Nephron (organoid): ENCODE measurements at regions not wholly inside any gene's neighbourhood (a gene's known extent, or its start where the extent isn't known, plus 50 kb on each side); places are given as distances from the start of the nearest gene placed in this dataset.
"Not testable (repeated sequence)": the region's sequence is repeated elsewhere in the genome, so short reads cannot be mapped to it uniquely, and the experiment has no call there.

Experiments used
- H3K27ac Mint-ChIP-seq, 3 experiments: 2 replicates each; pipeline ENCODE4 v1.8.0; 2020; ENCODE audit warnings: mixed read lengths in 3 of 3, mild to moderate bottlenecking in 2 of 3, moderate library complexity in 1 of 3
- H3K27me3 Mint-ChIP-seq: 2 replicates; pipeline ENCODE4 v1.8.0; 2021; ENCODE audit warnings: low read depth, mild to moderate bottlenecking, moderate library complexity, mixed read lengths
- H3K36me3 Mint-ChIP-seq: 2 replicates; pipeline ENCODE4 v1.8.0; 2020; ENCODE audit warnings: low read depth, mixed read lengths
- H3K4me1 Mint-ChIP-seq: 2 replicates; pipeline ENCODE4 v1.8.0; 2020; ENCODE audit warnings: mixed read lengths
- H3K4me3 Mint-ChIP-seq, 3 experiments: 2 replicates each; pipeline ENCODE4 v1.8.0; 2020; ENCODE audit warnings: mild to moderate bottlenecking in 3 of 3, mixed read lengths in 3 of 3, moderate library complexity in 2 of 3
- H3K9me3 Mint-ChIP-seq: 2 replicates; pipeline ENCODE4 v1.8.0; 2020; ENCODE audit warnings: mixed read lengths
- TF ChIP-seq, protein P1 (sequence below), 3 experiments: fragments of 200-600 bp; sonication (generic); IDR thresholded peaks; one replicate each; pipeline ENCODE4 v1.5.0; 2021; ENCODE audit warnings: antibody characterized with exemption in 3 of 3; ENCODE audit not compliant: unreplicated experiment in 3 of 3

DNA sequence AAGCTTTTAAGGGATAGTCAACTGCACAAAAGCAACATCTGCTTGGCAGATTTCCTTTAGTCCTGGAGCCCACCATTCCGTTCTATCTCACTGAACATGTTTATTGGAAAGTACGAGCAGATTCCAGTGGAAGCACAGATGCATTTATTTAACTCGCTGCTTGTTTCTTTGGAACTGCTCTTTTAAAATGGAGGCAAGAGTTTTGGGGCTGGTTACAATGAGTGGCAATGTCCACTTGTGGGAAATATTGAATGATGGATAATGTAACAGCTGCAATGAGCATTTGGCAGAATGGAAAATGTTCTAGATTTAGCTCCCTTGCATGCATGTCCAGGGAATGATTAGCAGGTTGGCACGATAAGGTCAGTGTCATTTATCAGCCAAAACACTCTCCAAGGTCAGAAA is 163.0 kb downstream of the ATP23 start:
- Mint-ChIP-seq H3K36me3 (no peaks in the 10 kb centered on the region), H3K4me3 (no peak overlapping the region), H3K9me3 (peaks cover 9% of the 10 kb centered on the region), H3K4me1 (peaks cover 5% of the 10 kb centered on the region), H3K27me3 (no peaks in the 10 kb centered on the region), H3K27ac (peak overlapping the region in 1 of 3 experiments; percentile 21)
- TF ChIP-seq, protein P1, sequence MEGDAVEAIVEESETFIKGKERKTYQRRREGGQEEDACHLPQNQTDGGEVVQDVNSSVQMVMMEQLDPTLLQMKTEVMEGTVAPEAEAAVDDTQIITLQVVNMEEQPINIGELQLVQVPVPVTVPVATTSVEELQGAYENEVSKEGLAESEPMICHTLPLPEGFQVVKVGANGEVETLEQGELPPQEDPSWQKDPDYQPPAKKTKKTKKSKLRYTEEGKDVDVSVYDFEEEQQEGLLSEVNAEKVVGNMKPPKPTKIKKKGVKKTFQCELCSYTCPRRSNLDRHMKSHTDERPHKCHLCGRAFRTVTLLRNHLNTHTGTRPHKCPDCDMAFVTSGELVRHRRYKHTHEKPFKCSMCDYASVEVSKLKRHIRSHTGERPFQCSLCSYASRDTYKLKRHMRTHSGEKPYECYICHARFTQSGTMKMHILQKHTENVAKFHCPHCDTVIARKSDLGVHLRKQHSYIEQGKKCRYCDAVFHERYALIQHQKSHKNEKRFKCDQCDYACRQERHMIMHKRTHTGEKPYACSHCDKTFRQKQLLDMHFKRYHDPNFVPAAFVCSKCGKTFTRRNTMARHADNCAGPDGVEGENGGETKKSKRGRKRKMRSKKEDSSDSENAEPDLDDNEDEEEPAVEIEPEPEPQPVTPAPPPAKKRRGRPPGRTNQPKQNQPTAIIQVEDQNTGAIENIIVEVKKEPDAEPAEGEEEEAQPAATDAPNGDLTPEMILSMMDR (IDR thresholded peaks at IDR 0.05; ENCODE audit: unreplicated experiment in 3 of 3), result no peak

DNA sequence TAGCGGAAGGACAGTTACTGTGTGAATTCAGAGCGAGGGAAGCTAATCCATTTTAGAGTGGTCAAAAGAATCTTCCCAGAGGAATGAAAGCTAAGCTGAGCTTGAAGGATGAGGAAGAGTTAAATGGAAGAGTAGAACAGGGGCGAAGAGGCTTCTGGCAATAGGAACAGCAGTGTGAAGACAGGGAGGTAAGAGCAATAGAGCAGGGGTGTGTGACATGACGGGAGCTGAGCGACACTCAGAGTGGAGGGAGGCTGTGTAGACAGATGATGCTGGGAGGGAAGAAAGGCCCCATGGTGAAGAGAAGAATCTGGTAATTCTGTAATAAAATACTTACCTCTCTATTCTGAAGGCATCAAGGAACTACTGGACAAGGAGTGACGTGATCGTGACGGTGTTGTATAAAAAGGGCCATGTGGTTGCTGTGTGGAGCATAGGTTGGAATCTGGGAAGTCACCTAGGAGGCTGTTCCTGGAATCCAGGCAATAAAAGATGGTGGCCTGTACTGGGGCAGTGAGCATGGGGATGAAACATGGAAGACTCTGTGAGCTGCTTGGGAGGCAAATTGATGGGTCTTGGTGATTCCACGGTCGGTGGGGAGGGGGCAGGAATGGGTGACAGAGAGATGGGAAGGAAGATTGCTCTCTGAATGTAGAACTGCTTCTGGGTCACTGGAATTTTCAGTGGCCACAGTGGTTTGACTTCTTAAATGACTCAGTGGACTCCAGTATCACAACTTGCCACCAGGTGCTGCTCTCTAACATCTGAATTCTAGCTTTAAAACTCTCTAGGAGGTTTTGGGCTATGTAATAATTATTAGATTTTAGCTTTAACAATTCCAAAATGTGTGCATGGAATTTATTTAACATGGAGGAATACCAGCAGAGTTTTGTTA is 164.1 kb downstream of the ATP23 start:
- Mint-ChIP-seq H3K9me3 (peaks cover 9% of the 10 kb centered on the region), H3K27me3 (no peaks in the 10 kb centered on the region), H3K27ac (no peak overlapping the region), H3K36me3 (no peaks in the 10 kb centered on the region), H3K4me3 (no peak overlapping the region), H3K4me1 (peaks cover 5% of the 10 kb centered on the region)
- TF ChIP-seq, protein P1 (IDR thresholded peaks at IDR 0.05; ENCODE audit: unreplicated experiment in 3 of 3), result peak in 2 of 3 experiments; percentile 15 to 18

GRCh38 chr12:58106195-58106594 is 164.8 kb downstream of the ATP23 start:
- H3K27me3 Mint-ChIP-seq, result no peaks in the 10 kb centered on the region
- no peak overlapping the region for H3K27ac Mint-ChIP-seq
- H3K9me3 Mint-ChIP-seq, result peaks cover 8% of the 10 kb centered on the region
- TF ChIP-seq, protein P1 (IDR thresholded peaks at IDR 0.05; ENCODE audit: unreplicated experiment in 3 of 3), result no peak
- H3K4me3 Mint-ChIP-seq, result no peak overlapping the region
- H3K36me3 Mint-ChIP-seq, result no peaks in the 10 kb centered on the region
- peaks cover 5% of the 10 kb centered on the region for H3K4me1 Mint-ChIP-seq

DNA sequence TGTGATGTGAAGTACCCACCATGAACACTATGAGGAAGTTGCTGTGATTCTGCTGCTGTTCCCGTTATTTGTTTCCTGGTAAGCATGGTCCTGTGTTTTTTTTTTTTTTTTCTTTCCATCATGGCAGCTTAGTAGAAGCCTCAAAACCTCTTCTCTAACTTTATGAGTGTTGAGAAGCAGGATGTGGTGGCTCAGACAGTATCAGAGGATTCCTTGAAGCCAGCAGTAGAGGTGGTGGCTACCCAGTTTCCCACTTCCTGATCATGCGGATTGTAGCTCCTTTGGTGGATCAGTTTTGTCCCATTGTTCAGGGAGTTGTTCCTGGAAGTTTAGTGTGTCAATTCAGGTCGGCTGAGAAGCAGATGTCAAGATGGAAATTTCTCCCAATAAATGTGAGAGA is 175.8 kb downstream of the ATP23 start:
- Mint-ChIP-seq H3K27ac (no peak overlapping the region), H3K27me3 (no peaks in the 10 kb centered on the region), H3K4me1 (no peaks in the 10 kb centered on the region), H3K9me3 (peaks cover 12% of the 10 kb centered on the region), H3K4me3 (no peak overlapping the region), H3K36me3 (no peaks in the 10 kb centered on the region)
- TF ChIP-seq, protein P1 (IDR thresholded peaks at IDR 0.05; ENCODE audit: unreplicated experiment in 3 of 3), result no peak

- H3K4me1 Mint-ChIP-seq, result no peaks in the 10 kb centered on the region
- TF ChIP-seq, protein P1 (IDR thresholded peaks at IDR 0.05; ENCODE audit: unreplicated experiment in 3 of 3), result no peak
These were observed 176.3 kb downstream of the ATP23 start for GRCh38 chr12:58117667-58118066.

DNA sequence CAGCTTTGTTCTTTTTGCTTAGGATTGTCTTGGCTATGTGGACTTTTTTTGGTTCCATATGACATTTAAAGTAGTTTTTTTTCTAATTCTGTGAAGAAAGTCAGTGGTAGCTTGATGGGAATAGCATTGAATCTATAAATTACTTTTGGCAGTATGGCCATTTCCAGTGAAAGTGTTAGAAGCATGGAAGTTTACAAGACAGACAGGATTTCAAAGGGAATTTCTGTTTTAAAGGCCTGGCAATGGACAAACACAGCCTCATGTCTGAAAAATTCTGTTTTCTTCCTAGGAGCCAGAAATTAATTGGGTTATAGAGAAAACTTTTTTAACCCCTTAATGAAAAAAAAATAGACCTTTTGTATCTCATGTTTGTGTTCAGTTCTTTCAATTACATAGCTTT is 184.4 kb downstream of the ATP23 start:
- H3K4me1 Mint-ChIP-seq, H3K36me3 Mint-ChIP-seq, H3K4me3 Mint-ChIP-seq, H3K9me3 Mint-ChIP-seq, H3K27ac Mint-ChIP-seq, H3K27me3 Mint-ChIP-seq: not testable (repeated sequence)

More at GRCh38 chr12:58117667-58118066, 176.3 kb downstream of the ATP23 start:
- H3K9me3 Mint-ChIP-seq, result peaks cover 12% of the 10 kb centered on the region
- no peaks in the 10 kb centered on the region for H3K27me3 Mint-ChIP-seq
- H3K27ac Mint-ChIP-seq, result no peak overlapping the region
- no peak overlapping the region for H3K4me3 Mint-ChIP-seq
- H3K36me3 Mint-ChIP-seq, result no peaks in the 10 kb centered on the region
